Hematopoietic multipotent progenitor cell treated with erythropoietin and hydrocortisone succinate and interleukin-3 and kit ligand, for 17 days (in vitro differentiated cells): ENCODE measurements at regions not wholly inside any gene's neighbourhood (a gene's known extent, or its start where the extent isn't known, plus 50 kb on each side); places are given as distances from the start of the nearest gene placed in this dataset.

ENCODE experiments used
- DNase-seq: peaks from one replicate; pipeline ENCODE4 v3.0.0-alpha.2; 2015; ENCODE audit warnings: low spot score

DNA sequence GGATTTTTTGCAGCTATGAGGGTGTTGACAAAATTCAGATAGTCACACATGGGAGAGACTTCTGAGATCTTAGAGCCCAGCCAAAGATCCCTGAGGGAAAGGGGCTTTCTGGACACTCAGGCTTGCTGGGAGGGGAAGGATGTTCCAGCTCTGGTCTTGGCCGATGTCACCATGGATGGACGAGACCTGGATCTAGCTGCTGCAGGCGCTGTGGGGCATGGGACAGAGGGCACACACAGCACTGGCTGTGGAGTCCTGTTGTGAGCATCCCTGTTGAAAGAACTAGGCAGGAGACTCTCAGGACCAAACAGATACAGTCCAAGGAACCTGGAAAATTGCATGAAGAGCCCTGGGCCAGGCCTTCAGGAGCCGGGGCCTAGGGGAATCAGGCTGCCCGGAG lies 80.1 kb upstream of the SDK2 start:
- DNase-seq: no peak

DNA sequence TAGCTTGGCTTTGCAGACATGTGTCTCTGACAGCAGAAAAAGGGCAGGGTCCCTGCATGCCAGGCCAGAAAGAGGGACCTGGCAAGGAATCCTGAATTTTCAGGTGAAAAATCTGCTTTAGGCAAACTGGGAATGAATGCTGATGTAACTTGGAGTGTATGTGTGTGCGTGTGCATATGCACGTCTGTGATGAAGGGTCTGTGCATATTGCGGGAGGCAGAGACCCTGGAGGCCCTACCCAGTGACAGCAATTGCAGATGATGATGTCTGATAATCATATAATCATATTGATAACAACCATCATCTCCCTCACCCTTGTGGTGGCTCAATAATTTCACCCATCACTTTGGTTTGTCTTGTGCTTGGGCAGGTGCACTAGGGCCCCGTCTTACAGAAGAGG lies 80.7 kb upstream of the SDK2 start:
- no peak for DNase-seq

DNA sequence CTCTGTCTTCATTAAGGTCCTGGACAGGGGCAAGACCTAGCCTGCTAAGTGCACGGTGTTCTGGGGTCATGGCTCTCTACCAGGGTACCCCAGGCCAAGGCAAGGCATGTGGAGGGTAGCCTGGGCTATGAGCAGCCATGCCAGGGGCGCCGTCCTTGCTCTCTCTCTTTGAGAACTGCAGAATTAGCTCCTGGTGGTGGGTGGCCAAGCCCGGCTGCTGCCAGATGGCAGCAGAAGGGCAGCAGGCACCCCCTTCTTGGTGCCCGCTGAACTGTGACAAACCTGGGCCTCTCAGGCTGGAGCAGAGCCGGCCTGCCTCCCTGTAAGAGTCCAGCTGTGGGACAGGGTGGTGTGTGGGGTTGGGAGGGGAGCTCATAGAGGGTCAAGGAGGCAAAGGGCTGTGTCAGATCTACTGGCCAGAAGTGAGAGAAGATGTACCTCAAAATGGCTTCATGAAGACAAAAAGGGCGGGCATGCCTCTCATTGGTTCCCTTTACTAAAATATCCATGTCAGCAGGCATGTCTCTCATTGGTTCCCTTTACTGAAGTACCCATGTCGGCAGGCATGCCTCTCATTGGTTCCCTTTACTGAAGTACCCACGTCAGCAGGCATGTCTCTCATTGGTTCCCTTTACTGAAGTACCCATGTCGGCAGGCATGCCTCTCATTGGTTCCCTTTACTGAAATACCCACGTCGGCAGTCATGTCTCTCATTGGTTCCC lies 81.7 kb upstream of the SDK2 start:
- no peak for DNase-seq

DNA sequence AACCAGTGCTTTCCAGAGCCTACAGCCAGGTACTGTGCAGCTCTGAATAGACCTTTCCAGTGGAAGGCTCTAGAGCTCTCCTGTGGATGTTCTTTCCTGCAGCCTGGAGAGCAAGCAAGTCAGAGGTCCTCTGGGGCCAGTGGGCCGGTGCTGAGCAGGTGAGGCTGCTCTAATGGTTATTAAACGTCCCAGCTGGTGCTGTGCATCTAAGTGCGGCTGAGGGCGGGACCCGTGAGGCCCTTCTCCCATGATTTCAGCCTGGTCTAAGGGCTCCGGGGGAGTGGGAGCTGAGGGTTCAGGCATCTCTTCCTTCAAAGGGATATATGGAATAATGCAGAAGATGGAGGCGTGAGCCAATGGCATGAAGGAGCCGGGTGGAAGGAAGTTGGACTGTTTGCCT lies 83.7 kb upstream of the SDK2 start:
- no peak for DNase-seq

DNA sequence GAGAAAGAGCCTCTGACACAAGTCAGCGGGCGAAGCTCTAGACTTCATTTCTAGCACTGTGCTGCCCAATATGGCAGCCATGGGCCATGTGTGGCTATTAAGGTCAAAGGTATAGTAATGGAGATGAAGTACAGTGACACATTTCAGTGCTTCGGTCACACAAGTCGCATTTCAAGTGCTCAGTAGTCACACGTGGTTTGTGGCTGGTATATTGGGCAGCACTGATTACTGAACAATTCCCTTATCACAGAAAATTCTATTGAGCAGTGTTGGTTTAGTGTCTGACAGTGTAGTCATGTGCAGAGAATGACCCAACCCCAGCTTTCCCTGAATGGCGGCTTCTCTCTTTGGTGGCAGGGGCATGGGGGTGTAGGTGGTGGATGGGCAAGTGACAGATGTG lies 84.9 kb upstream of the SDK2 start:
- no peak for DNase-seq

DNA sequence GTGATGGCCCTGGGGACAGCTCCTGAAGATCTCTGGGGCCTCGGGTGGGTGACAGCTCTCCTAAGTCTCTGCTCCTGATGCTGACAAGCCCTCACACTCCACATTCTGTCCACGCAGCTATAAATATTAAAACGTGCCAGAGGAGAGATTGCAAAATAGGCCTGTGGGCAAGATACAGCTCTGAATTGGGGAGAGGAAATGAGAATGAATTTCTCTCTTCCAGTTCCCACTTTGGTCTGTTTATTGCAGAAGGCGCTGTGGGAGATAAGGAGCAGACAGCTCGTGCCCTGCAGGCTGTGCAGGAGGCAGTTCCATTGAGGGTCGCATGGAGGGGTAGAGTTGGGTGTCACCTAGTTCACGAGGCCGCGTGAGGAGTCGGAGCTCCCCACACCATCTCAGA lies 87.5 kb upstream of the SDK2 start:
- no peak for DNase-seq

DNA sequence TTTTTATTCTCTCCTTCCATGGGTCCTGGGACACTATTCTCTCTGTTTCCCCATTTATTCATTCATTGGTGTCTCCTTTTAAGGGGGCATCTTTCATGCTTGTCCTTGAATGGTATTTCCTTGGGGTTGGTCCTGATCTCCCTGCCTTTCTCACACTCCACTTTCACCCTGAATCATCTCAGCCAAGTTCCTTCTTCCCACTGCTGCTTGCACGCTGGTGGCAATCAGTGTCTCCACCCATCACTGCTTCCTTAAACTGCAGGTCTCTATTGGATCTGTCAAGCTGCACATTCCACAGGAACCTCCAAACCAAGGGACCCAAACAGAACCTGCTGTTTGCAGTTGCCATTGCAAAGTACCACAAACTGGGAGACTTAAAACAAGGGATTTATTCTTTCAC lies 89.3 kb upstream of the SDK2 start:
- DNase-seq: no peak

DNA sequence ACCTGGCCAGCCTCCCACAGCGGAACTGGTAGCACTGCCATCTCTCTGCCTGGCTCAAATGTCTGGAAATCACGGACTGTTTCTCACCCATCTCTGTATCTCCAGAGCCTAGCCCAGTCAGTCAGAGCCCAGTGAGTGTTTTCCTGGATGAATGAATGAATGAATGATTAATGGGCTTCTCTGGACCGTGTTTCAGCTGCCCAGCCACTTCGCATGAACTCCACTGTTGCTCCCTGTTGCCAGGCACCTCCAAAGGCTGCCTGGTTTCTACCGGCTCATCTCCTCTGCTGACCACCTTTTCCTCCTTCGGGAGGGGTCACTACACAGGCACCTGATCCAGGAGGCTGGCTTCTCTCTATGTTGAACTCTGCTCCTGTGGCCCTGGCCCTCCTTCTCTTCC lies 91.0 kb upstream of the SDK2 start:
- DNase-seq: no peak

DNA sequence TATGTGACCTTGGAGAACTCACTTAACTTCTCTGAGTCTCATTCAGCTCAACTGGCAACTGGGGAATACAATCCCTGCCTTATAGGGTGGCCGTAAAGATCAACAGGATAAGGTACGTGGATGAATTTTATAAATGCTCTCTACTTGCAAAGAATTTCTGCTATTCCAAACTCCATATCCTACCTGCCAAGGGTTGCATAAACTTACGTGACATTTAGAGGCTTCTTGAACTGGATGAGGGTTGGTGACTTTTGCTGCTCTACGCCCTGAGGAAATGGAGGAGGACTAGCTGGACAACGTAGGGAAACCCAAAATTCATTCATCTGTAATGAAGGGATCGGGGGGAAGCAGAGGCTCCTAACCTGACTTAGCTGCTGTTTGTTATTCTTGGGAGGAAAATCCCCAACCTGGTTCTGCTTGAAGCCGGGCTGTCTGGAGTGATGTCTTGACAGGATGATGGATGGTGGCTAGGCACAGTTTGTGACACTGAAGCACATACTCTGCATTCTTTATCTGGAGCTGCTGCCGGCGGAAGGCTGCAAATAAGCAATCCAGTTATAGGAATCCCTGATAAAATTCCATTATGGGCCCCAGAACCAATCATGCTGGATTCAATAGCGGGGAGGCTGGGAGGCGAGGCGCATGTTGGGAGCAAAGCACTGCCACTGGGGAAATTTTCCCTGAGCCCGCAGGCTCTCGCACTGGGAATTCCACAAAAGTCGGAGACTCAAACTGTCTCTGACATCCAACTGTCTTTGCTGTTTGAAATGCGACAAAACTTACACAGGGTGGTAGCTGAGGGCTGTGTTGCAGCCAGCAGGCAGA lies 94.7 kb upstream of the SDK2 start:
- DNase-seq: no peak

DNA sequence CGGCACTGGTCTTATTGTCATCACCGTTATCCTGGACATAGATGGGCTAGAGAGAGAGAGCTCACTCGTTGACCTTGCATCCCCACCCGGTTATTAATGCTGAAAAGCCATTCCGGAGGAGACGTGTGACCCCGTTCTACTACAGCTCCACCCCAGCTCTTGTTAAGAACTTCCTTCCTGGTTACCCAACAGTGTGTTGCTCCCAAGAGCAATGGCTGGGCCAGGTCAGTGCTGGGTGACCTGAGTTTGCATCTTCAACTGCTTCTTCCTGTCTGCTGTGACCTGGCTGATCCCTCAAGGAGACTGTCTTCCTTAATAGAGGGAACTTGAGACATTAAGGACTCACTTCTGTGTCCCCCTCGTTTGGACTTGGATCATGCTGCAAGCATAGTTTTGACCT lies 96.1 kb upstream of the SDK2 start:
- DNase-seq: no peak

DNA sequence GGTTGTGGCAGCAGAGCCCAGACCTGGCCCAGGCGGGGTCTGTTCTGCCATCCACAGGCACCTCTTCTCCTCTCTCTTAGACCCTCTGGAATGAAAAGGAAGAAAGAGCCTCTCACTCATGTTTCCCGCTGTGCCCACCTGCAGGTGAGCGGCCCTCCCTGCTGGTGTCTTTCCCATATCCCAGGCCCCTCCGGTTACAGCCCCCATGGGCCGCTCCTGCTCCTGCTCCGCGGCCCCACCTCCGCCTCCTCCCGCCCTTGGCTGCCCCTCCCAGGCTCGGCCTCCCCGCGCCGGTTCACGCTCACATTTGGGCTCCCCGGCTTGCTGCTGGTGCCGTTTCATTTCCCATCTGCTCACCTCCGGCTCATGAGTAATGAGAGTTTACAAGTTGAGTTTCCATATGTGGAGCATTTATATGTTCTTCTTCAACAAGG lies 98.7 kb upstream of the SDK2 start:
- no peak for DNase-seq

DNA sequence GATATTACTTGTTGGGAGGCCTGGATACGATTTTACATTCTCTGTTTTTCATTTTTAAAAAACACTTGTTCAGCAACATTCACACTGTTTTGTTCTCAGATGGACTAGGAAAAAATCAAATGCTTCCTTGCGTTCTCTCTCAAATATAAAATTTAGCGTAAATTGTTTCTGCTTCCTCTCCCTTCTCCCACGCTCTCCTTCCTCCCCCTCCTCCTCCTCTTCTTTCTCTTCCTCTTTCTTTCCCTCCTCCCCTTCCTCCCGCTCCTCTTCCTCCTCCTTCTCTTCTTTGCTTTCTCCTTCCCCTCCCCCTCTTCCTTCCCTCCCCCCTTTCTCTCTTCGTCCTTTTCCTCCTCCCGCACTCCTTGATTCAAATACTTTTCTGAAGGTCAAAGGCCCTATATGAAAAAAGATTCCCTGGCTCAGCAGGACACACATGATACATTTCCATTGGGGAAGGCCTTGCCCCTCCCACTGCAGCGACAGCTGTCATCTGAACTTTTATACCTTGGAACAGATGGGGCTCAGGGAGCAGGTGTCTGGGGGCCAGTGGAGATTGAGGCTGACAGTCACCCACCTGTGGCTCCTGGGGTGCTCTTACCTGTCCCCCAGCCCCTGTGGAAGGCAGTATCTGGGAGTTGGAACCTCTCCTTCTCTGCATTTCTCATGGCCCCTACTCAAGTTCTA lies 99.4 kb upstream of the SDK2 start:
- no peak for DNase-seq

DNA sequence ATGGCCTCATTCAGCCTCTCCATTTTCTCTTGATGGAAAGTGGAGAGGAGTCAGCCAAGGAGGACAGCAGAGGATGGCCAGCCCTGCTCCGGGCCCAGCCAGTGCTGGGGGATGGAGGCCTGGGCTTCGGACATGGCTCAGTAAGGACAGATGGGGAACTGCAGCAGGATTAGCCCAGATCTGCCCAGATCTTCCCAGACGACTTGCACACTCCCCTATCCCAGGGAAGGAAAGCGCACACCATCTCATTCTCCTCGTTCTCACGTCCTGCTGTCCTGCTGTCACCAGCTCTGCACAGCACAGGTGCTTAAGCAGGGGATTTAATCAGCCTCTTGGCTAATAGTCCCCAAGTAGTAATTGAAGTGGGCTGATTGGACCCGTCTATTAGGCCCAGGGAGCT lies 100.2 kb upstream of the SDK2 start:
- no peak for DNase-seq

DNA sequence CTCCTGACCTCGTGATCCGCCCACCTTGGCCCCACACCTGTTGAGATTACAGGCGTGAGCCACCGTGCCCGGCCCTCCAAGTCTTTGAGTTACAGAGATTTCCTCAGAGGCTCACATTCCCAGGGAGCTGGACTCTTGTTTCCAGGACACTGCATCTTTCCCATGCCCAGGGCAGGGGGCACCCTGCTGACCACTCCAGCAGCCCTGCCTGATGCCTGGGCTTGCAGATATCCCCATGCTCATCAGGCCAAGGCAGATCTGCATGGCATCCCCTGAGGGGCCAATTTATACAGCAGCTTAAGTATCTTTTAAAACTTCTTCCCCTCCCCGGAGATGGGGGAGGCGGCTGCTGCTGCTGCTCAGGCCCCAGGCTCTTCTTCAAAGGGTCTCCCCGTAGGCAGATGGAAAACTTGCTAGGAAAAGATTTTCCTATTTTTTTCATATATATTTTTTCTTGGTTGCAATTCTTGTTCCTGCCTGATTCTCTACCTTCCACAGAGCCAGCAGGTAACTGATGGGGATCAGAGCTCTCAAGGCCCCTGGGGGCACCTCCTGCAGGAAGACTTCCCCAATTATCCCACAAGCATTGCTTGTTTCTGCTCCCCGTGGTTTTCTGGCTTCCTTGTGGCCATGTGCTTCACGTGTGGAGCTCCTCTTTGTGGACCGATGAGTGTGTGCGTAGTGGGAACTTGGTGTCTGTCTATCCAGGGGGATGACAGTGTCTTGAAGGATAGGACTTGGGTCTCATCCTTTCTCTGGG lies 102.2 kb upstream of the SDK2 start:
- DNase-seq: no peak

DNA sequence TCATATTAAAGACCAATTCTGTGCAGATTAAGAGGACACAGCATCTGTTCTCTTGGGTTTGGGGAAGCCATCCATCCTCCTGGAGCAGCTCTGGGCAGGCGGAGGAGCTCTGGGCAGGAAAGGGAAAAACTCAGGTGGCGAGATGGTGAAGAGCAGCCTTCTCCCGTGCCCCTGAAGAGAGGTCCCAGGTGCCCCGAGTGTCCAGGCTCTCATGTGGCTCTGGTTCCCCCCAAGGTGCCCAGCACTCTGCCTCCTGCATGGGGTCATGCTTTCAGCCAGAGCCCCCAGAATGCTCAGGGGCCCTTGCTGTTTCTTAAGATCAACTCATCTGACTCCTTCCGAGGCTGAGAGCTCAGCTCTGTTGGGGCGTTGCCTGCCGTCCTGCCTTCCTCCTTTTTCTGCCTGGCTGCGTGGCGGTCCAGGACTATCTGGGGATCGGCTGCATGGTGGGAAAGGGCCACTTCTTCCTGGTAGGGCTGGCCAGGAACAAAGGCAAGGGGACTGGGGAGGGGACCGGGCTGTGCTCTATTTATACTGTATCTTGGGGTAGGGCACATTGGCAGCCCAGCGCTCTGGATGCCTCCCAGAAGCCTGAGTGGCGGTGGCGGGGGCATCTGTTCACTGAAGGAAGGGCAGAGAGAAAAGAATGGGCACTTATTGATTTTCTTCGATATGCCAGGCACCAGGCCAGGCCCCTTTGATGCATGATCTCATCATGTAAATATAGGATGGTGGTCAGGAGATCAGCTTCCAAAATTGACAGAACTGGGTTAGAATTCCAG lies 103.2 kb upstream of the SDK2 start:
- no peak for DNase-seq

DNA sequence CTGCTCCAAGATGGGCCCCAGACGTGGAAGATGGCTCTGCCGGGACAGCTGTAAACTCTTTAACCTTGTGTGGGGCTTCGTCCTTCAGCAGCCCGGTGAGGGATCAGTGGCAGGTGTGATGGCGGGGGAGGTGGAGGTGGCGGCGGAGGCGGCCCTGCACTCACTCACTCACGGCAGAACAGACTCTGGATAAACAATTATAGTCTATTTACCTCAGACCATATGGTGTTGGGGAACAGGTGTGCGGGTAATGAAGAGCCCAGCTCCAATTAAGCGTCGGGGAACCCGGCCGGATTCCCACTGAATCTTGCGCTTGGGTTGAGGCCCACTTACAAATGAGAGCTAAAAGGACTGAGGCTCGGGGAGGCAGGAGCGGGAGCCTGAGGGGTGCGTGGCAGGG lies 104.3 kb upstream of the SDK2 start:
- no peak for DNase-seq

DNA sequence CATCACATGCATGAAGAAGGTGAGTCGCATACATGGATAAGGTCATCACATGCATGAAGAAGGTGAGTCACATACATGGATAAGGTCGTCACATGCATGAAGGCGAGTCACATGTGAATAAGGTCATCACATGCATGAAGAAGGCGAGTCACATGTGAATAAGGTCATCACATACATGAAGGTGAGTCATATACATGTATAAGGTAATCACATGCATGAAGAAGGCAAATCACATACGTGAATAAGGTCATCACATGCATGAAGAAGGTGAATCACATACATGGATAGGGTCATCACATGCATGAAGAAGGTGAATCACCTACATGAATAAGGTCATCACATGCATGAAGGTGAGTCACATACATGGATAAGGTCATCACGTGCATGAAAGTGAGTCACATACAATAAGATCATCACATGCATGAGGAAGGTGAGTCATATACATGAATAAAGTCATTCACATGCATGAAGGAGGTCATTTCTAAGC lies 105.1 kb upstream of the SDK2 start:
- DNase-seq: peak; percentile 5

DNA sequence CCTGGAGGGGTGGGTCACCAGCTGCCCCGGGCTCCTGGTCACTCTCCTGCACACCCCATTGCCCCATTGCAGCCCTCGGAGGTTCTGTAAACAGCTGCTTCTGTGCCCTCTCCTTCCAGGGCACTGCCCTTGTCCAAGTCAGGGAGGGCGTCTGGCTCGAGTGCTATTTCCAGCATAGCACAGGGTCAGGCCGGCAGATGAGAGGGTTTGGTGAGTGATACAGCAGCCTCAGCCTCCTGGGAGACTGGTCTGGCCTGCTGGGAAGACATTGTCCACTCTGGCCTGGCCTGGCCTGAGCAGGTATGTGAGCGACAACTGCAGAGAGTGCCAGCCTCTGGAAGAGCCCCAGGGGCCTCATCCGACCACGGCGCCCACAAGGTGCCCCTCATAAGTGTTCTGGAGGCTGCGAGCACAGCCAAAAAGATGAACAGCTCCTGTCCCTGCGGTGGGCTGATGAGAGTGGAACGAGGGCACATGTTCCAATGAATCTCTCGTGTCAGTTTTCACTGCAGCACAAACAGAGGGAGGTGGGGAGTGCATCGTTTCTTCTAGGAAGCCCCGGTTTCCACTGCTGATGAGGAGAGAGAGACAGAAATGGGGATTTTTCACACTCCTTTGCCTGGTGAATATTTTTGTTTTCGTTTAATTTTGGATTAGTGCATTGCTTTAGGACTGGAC lies 105.8 kb upstream of the SDK2 start:
- DNase-seq: no peak

DNA sequence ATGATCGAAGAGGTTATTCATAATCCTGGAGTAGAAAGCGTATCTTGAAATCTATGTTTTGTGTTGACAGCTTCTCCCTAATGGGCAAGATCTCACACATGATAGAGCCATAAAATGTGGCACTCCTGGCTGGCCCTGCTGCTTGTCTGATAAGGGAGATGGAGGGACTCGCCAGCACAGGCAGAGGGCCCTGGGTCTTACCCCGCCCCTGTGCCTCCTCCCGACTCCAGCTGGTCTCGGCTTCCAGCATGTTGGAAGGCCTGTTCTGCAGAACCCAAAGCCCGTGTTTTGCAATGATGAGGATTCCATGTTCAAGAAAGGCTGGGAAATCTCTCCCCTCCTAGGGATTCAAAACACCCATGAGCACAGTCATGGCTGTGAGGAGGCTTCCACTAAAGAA lies 106.7 kb upstream of the SDK2 start:
- DNase-seq: no peak

DNA sequence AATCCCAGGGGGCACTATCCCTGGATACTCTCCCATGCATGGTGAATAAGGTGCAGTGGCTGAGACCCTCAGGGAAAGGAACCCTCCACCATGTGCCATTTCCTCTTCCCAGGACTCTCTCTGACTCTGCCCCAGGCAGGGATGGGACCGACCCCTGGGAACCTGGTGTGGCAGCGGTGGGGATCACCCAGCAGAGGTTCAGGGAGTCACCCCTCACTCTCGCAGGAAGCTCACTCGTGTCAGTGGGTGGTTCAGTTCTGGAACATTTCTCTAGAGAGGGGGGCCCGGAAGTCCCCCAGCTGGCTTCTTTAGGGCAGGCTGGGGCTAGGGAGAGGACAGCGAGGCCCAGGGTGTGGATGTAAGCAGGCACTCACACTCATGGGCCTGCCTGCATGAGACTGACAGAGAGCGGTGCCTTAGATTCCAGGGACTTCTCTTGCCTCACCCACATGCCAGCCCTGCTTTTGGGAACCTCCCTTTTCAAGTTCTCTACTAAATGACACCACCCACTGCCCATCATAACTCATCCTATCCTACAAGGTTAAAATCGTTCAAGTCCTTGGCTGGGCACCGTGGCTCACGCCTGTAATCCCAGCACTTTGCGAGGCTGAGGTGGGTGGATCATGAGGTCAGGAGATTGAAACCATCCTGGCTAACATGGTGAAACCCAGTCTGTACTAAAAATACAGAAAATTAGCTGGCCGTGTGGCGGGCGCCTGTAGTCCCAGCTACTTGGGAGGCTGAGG lies 109.7 kb upstream of the SDK2 start:
- no peak for DNase-seq
